HepG2 (cell line): ENCODE measurements at regions not wholly inside any gene's neighbourhood (a gene's known extent, or its start where the extent isn't known, plus 50 kb on each side); places are given as distances from the start of the nearest gene placed in this dataset.

Experiments
- ATAC-seq: fragments of 200-7000 bp; cut with Tn5 transposase; 3 replicates; pipeline ENCODE4 v1.9.1; 2020; ENCODE audit warnings: mild to moderate bottlenecking, moderate library complexity
- BruUV-seq: library from RNA; stranded (reverse); fragments of 400-500 nt; replicated peaks from 2 replicates; lab custom pipeline; 2021; lab: Mats Ljungman, UMichigan
- CTCF ChIA-PET: fragments of 300-600 bp; formaldehyde crosslinking; extraction: SDS; loops from one replicate; lab custom pipeline; 2021; ENCODE audit warnings: low total read pairs, inconsistent platforms, low intra/inter-chr PET ratio; lab: Yijun Ruan, JAX
- POLR2A ChIA-PET: fragments of 350-600 bp; sonication (Branson Sonifier 250); formaldehyde crosslinking; loops from one replicate; lab custom pipeline; 2020; ENCODE audit warnings: antibody characterized with exemption, inconsistent platforms; lab: Yijun Ruan, JAX
- DNase-seq: peaks from one replicate; pipeline ENCODE4 v3.0.0-alpha.2; 2015; ENCODE audit warnings: low spot score
- FAIRE-seq: peaks from 3 replicates; lab custom pipeline; 2011; peaks lifted over from hg19 to GRCh38; lab: Jason Lieb, UNC
- H2AFZ ChIP-seq: one replicate; pipeline ENCODE4 v1.6.1; 2011; ENCODE audit warnings: low read length, inconsistent platforms
- H3K27ac ChIP-seq: fragments of 300-600 bp; 3 replicates; pipeline ENCODE4 v1.8.0; 2011; ENCODE audit warnings: mixed run types, mild to moderate bottlenecking, mixed read lengths, low read length, inconsistent platforms; ENCODE audit not compliant: insufficient read depth; ENCODE audit errors: extremely low read length
- H3K27me3 ChIP-seq, 2 experiments: fragments of 200-600 bp in 1 of 2; 2 replicates in 1 of 2; 3 replicates in 1 of 2; pipeline versions ENCODE4 v1.6.0 to v1.8.0; 2011; ENCODE audit warnings: low read length in 2 of 2, mild to moderate bottlenecking in 2 of 2, moderate library complexity in 2 of 2, inconsistent platforms in 1 of 2; ENCODE audit not compliant: insufficient read depth in 2 of 2, control insufficient read depth in 1 of 2
- H3K36me3 ChIP-seq, 2 experiments: fragments of 200-600 bp in 1 of 2; replicated peaks in 1 of 2; 2 replicates in 1 of 2; 3 replicates in 1 of 2; pipeline versions ENCODE4 v1.5.1 to v1.8.0; 2011; ENCODE audit warnings: low read length in 2 of 2, inconsistent platforms in 1 of 2; ENCODE audit not compliant: insufficient read depth in 2 of 2, control insufficient read depth in 1 of 2
- H3K4me1 ChIP-seq: 2 replicates; pipeline ENCODE4 v1.5.1; 2012; ENCODE audit warnings: low read length, inconsistent platforms; ENCODE audit not compliant: insufficient read depth
- H3K4me2 ChIP-seq: 2 replicates; pipeline ENCODE4 v1.6.0; 2011; ENCODE audit warnings: low read depth, low read length, inconsistent platforms
- H3K4me3 ChIP-seq, 3 experiments: fragments of 200-600 bp in 1 of 3; sonication (generic), shearing (Covaris generic) in 1 of 3; replicated peaks in 1 of 3; 2 replicates each; pipeline ENCODE4 v1.5.1; 2011 to 2016; ENCODE audit warnings: low read length in 3 of 3, inconsistent platforms in 2 of 3, low read depth in 2 of 3, mild to moderate bottlenecking in 2 of 3, control low read depth in 1 of 3, mixed read lengths in 1 of 3; ENCODE audit not compliant: insufficient read depth in 1 of 3
- H3K79me2 ChIP-seq: one replicate; pipeline ENCODE4 v1.6.1; 2011; ENCODE audit warnings: low read length, inconsistent platforms; ENCODE audit not compliant: insufficient read depth
- H3K9ac ChIP-seq: 2 replicates; pipeline ENCODE4 v1.6.0; 2011; ENCODE audit warnings: mild to moderate bottlenecking, low read depth, low read length, inconsistent platforms; ENCODE audit not compliant: insufficient read depth
- H3K9me3 ChIP-seq: 2 replicates; pipeline ENCODE4 v1.5.1; 2012; ENCODE audit warnings: mild to moderate bottlenecking, low read length
- H4K20me1 ChIP-seq: 2 replicates; pipeline ENCODE4 v1.6.0; 2011; ENCODE audit warnings: inconsistent platforms, mild to moderate bottlenecking, low read length, moderate library complexity; ENCODE audit not compliant: insufficient read depth
- EHMT2 ChIP-seq: fragments of 200-600 bp; sonication (generic); IDR thresholded peaks from 2 replicates; pipeline ENCODE4 v1.7.0; 2017; ENCODE audit warnings: antibody characterized with exemption, low read depth, low read length, borderline replicate concordance
- EP300 ChIP-seq, 3 experiments: sonication (generic) in 1 of 3; formaldehyde crosslinking in 1 of 3; IDR thresholded peaks; 2 replicates each; pipeline versions ENCODE4 v1.5.1 to v1.6.1; 2011 to 2020; ENCODE audit warnings: low read depth in 2 of 3, low read length in 2 of 3, borderline replicate concordance in 1 of 3, improper control_type of control experiment in 1 of 3, mild to moderate bottlenecking in 1 of 3, missing genetic modification reagents in 1 of 3, moderate library complexity in 1 of 3
- ERF ChIP-seq: IDR thresholded peaks from 2 replicates; pipeline ENCODE4 v1.6.1; 2018; ENCODE audit warnings: missing biosample characterization, missing genetic modification reagents
- HNRNPH1 ChIP-seq: fragments of 200-400 bp; formaldehyde crosslinking; optimal IDR thresholded peaks from 2 replicates; pipeline ENCODE3; 2017; ENCODE audit warnings: mild to moderate bottlenecking, low read depth, low read length
- HOXA7 ChIP-seq: sonication (generic); formaldehyde crosslinking; IDR thresholded peaks from 2 replicates; pipeline ENCODE4 v1.8.1; 2022; ENCODE audit warnings: mild to moderate bottlenecking, missing genetic modification reagents, moderate library complexity
- IRX3 ChIP-seq: sonication (generic); formaldehyde crosslinking; IDR thresholded peaks from 2 replicates; pipeline ENCODE4 v1.8.1; 2023; ENCODE audit warnings: mild to moderate bottlenecking, low read depth, missing genetic modification reagents, borderline replicate concordance
- PHF8 ChIP-seq: sonication (generic); formaldehyde crosslinking; IDR thresholded peaks from 2 replicates; pipeline ENCODE4 v1.5.0; 2020; ENCODE audit warnings: missing genetic modification reagents
- SSRP1 ChIP-seq: IDR thresholded peaks from 2 replicates; pipeline ENCODE4 v1.6.1; 2016; ENCODE audit warnings: control low read depth
- THAP8 ChIP-seq: sonication (generic); formaldehyde crosslinking; IDR thresholded peaks from 2 replicates; pipeline ENCODE4 v1.5.1; 2020; ENCODE audit warnings: missing genetic modification reagents, mild to moderate bottlenecking, borderline replicate concordance
- ZFX ChIP-seq: sonication (generic); formaldehyde crosslinking; IDR thresholded peaks from 2 replicates; pipeline ENCODE4 v1.4.0; 2020; ENCODE audit warnings: mild to moderate bottlenecking, low read depth, missing genetic modification reagents, moderate library complexity
- ZMAT3 ChIP-seq: sonication (generic); formaldehyde crosslinking; conservative IDR thresholded peaks from 2 replicates; pipeline ENCODE4 v1.7.0; 2021; ENCODE audit warnings: missing genetic modification reagents
- ZMYM2 ChIP-seq: sonication (generic); formaldehyde crosslinking; IDR thresholded peaks from 2 replicates; pipeline ENCODE4 v1.8.0; 2022; ENCODE audit warnings: mild to moderate bottlenecking, missing genetic modification reagents
- ZNF124 ChIP-seq: sonication (generic); formaldehyde crosslinking; IDR thresholded peaks from 2 replicates; pipeline ENCODE4 v1.4.0; 2020; ENCODE audit warnings: missing genetic modification reagents
- ZNF766 ChIP-seq: sonication (generic); formaldehyde crosslinking; IDR thresholded peaks from 2 replicates; pipeline ENCODE4 v1.5.0; 2020; ENCODE audit warnings: missing genetic modification reagents, borderline replicate concordance
- ZNF792 ChIP-seq: IDR thresholded peaks from 2 replicates; pipeline ENCODE4 v1.6.1; 2016
- WGBS: methylation state at CpG from one replicate; pipeline ENCODE4 v1.1.6; 2017; ENCODE audit warnings: low lambda C conversion rate; 5-methylcytosine and 5-hydroxymethylcytosine counted together
- in situ Hi-C: cut with HindIII; loops from 2 replicates; pipeline ENCODE4 v1.10.0; 2017; ENCODE audit warnings: low pct_unique_long_range_greater_than_20kb; ENCODE audit not compliant: extremely low pct_ligation_motif_present
- intact Hi-C: fragments of 100-400 bp; cut with micrococcal nuclease; formaldehyde crosslinking; loops from one replicate; pipeline ENCODE4 v1.10.0; 2022; ENCODE audit not compliant: unreplicated experiment
- TF ChIP-seq, protein P1 (sequence below): sonication (generic); formaldehyde crosslinking; IDR thresholded peaks from 2 replicates; pipeline ENCODE4; 2020; ENCODE audit warnings: missing genetic modification reagents, mild to moderate bottlenecking, borderline replicate concordance

- in situ Hi-C loops: no loop called here
- H3K9ac ChIP-seq: no peak overlapping the region
- intact Hi-C loops: no loop called here
- H3K4me3 ChIP-seq: no peak overlapping the region
- H3K79me2 ChIP-seq: no peaks in the 10 kb centered on the region
- TF ChIP-seq ZMYM2 (CRISPR knock-in tag): no peak
- no peak for TF ChIP-seq HNRNPH1
- TF ChIP-seq EP300 (IDR thresholded peaks at IDR 0.05; ENCODE audit: low read depth in 2 of 2, low read length in 2 of 2): no peak
- TF ChIP-seq EP300 (CRISPR knock-in tag; IDR thresholded peaks at IDR 0.05; ENCODE audit: borderline replicate concordance): no peak
- no peak for TF ChIP-seq ZNF766 (CRISPR knock-in tag)
- TF ChIP-seq ERF (CRISPR knock-in tag): no peak
- TF ChIP-seq ZFX: no peak
- DNase-seq: no peak
- no TSS peak for BruUV-seq
- no peaks in the 10 kb centered on the region for H3K36me3 ChIP-seq
- no peak for FAIRE-seq
- H3K4me1 ChIP-seq: no peaks in the 10 kb centered on the region
- H3K27ac ChIP-seq: no peak overlapping the region
- ChIA-PET CTCF (no interaction called here), POLR2A (no interaction called here)
- peaks cover 0 to 14% of the 10 kb centered on the region in 2 experiments; a peak in 2 of 5 replicates for H3K27me3 ChIP-seq
- no peak overlapping the region for H2AFZ ChIP-seq
- 33% methylated on average over 2 of the region's 2 CpGs for WGBS
- no peaks in the 10 kb centered on the region for H4K20me1 ChIP-seq
- no peak overlapping the region for H3K4me2 ChIP-seq
- ATAC-seq: no peak
- no peaks in the 10 kb centered on the region for H3K9me3 ChIP-seq
These were observed 71.3 kb upstream of the FYN start for GRCh38 chr6:111944541-111944940.

GRCh38 chr6:111949546-111949945, 76.3 kb upstream of the FYN start:
- Histone ChIP-seq H3K9ac (no peak overlapping the region), H3K4me2 (no peak overlapping the region), H3K27ac (no peak overlapping the region), H3K4me1 (no peaks in the 10 kb centered on the region), H4K20me1 (no peaks in the 10 kb centered on the region), H3K4me3 (no peak overlapping the region), H2AFZ (no peak overlapping the region), H3K9me3 (no peaks in the 10 kb centered on the region), H3K36me3 (no peaks in the 10 kb centered on the region), H3K27me3 (peaks cover 3 to 38% of the 10 kb centered on the region in 2 experiments; a peak in 4 of 5 replicates), H3K79me2 (no peaks in the 10 kb centered on the region)
- FAIRE-seq (no peak), ATAC-seq (no peak), DNase-seq (no peak)
- in situ Hi-C loops: no loop called here
- 58% methylated on average over 3 of the region's 3 CpGs for WGBS
- intact Hi-C loops: no loop called here
- POLR2A ChIA-PET: no interaction called here
- BruUV-seq: no TSS peak
- CTCF ChIA-PET: no interaction called here
- TF ChIP-seq ZNF792 (CRISPR knock-in tag): no peak
- TF ChIP-seq ZMAT3: no peak
- TF ChIP-seq THAP8 (CRISPR knock-in tag): no peak
- TF ChIP-seq, protein P1, sequence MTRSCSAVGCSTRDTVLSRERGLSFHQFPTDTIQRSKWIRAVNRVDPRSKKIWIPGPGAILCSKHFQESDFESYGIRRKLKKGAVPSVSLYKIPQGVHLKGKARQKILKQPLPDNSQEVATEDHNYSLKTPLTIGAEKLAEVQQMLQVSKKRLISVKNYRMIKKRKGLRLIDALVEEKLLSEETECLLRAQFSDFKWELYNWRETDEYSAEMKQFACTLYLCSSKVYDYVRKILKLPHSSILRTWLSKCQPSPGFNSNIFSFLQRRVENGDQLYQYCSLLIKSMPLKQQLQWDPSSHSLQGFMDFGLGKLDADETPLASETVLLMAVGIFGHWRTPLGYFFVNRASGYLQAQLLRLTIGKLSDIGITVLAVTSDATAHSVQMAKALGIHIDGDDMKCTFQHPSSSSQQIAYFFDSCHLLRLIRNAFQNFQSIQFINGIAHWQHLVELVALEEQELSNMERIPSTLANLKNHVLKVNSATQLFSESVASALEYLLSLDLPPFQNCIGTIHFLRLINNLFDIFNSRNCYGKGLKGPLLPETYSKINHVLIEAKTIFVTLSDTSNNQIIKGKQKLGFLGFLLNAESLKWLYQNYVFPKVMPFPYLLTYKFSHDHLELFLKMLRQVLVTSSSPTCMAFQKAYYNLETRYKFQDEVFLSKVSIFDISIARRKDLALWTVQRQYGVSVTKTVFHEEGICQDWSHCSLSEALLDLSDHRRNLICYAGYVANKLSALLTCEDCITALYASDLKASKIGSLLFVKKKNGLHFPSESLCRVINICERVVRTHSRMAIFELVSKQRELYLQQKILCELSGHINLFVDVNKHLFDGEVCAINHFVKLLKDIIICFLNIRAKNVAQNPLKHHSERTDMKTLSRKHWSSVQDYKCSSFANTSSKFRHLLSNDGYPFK (CRISPR knock-in tag): no peak
- no peak for TF ChIP-seq PHF8 (CRISPR knock-in tag)
- TF ChIP-seq EHMT2: no peak
- no peak for TF ChIP-seq SSRP1 (CRISPR knock-in tag)
- no peak for TF ChIP-seq IRX3 (CRISPR knock-in tag)
- no peak for TF ChIP-seq ZNF124 (CRISPR knock-in tag)
- TF ChIP-seq HOXA7 (CRISPR knock-in tag): no peak
